Activated naive CD4-positive, alpha-beta T cell treated with anti-CD3 and anti-CD28 coated beads for 36 hours (primary cell): ENCODE measurements at regions not wholly inside any gene's neighbourhood (a gene's known extent, or its start where the extent isn't known, plus 50 kb on each side); places are given as distances from the start of the nearest gene placed in this dataset.
"Not testable (repeated sequence)": the region's sequence is repeated elsewhere in the genome, so short reads cannot be mapped to it uniquely, and the experiment has no call there.

Experiments
- CTCF ChIA-PET: fragments of 350-600 bp; sonication (Branson Sonifier 250); formaldehyde crosslinking; loops from one replicate; lab custom pipeline; 2021; ENCODE audit warnings: antibody characterized with exemption; lab: Charles Lee
- DNase-seq: peaks from one replicate; pipeline ENCODE4 v3.0.0-alpha.2; 2020
- H3K27ac Mint-ChIP-seq: one replicate; pipeline ENCODE4 v1.8.0; 2021; ENCODE audit warnings: mild to moderate bottlenecking, mixed read lengths
- H3K27me3 Mint-ChIP-seq: one replicate; pipeline ENCODE4 v1.8.0; 2021; ENCODE audit warnings: low read depth, mixed read lengths
- H3K36me3 Mint-ChIP-seq: one replicate; pipeline ENCODE4 v1.8.0; 2021; ENCODE audit warnings: low read depth, mixed read lengths
- H3K4me1 Mint-ChIP-seq: one replicate; pipeline ENCODE4 v1.8.0; 2021; ENCODE audit warnings: low read depth, mixed read lengths
- H3K4me3 Mint-ChIP-seq: one replicate; pipeline ENCODE4 v1.8.0; 2021; ENCODE audit warnings: mild to moderate bottlenecking, moderate library complexity, mixed read lengths
- H3K9me3 Mint-ChIP-seq: one replicate; pipeline ENCODE4 v1.8.0; 2021; ENCODE audit warnings: mixed read lengths
- intact Hi-C: fragments of 100-400 bp; cut with micrococcal nuclease; formaldehyde crosslinking; loops from one replicate; pipeline ENCODE4 v1.15.1; 2023

DNA sequence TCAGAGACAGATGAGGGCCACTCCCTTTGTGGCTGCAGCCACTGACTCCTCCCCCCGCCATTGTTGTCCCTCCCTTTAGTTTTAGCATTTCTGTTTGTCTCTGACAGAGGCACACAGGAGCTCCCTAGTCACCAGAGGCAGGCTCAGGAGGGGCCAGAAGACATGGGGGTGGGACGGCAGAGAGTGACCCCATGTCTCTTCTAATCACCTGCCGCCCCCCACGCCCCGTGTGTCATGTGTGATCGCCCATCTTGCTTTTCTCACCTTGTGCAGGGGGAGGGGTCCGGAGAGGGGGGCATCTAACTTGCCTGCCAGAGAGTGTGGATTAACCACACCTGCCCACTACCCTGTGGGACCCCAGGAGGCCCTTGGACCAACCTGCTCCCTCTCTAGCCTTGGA, 246.7 kb upstream of the TP53TG3C start:
- H3K36me3 Mint-ChIP-seq, H3K4me3 Mint-ChIP-seq, H3K4me1 Mint-ChIP-seq, CTCF ChIA-PET, intact Hi-C loops, H3K27me3 Mint-ChIP-seq, H3K27ac Mint-ChIP-seq, DNase-seq, H3K9me3 Mint-ChIP-seq: not testable (repeated sequence)

GRCh38 chr16:32946041-32946560, 247.9 kb upstream of the TP53TG3C start:
- DNase-seq, H3K4me1 Mint-ChIP-seq, CTCF ChIA-PET, H3K27me3 Mint-ChIP-seq, H3K9me3 Mint-ChIP-seq, H3K27ac Mint-ChIP-seq, H3K4me3 Mint-ChIP-seq, intact Hi-C loops, H3K36me3 Mint-ChIP-seq: not testable (repeated sequence)

DNA sequence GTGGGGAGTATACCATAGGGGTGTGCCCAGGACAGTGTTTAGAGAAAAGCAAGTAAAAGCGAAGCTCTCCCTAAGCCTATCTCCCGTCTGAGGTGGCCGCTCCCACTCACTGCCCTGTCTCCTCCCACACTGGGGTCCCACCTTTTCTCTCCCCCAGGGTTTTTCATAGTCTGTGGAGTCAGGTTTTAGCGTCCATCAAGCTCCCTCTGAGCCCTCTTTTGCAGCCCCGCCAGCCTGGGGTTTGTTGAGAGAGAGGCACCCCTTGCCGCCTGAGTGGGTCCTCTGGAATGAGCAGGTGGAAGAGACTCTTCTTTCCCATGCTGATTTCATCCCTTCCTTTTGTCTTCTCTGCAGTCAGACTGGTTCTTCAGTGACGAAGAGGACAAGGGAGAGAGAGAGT, 248.7 kb upstream of the TP53TG3C start:
- H3K4me3 Mint-ChIP-seq, DNase-seq, H3K36me3 Mint-ChIP-seq, H3K27ac Mint-ChIP-seq, H3K4me1 Mint-ChIP-seq, intact Hi-C loops, H3K27me3 Mint-ChIP-seq, H3K9me3 Mint-ChIP-seq, CTCF ChIA-PET: not testable (repeated sequence)

DNA sequence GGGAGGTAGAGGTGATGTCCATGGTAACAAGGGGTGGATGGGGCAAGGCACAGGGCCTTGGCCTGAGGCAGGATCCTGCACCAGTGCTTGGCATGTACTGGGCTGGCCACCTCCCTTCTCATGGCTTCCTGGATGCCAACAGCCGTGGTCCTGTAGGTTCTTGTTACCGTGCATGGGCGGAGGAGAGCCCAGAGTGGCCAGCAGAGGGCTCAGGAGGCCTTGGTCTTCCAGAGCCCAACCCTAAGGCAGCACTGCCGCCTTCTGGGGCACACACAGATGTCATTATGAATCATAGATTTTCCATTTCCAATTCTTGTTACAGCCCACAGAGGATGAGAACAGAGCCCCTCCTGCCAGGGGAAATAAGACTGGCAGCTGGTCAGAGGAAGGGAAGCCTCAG, 254.2 kb upstream of the TP53TG3C start:
- H3K4me3 Mint-ChIP-seq, H3K36me3 Mint-ChIP-seq, CTCF ChIA-PET, DNase-seq, H3K27me3 Mint-ChIP-seq, H3K27ac Mint-ChIP-seq, H3K4me1 Mint-ChIP-seq, H3K9me3 Mint-ChIP-seq, intact Hi-C loops: not testable (repeated sequence)

DNA sequence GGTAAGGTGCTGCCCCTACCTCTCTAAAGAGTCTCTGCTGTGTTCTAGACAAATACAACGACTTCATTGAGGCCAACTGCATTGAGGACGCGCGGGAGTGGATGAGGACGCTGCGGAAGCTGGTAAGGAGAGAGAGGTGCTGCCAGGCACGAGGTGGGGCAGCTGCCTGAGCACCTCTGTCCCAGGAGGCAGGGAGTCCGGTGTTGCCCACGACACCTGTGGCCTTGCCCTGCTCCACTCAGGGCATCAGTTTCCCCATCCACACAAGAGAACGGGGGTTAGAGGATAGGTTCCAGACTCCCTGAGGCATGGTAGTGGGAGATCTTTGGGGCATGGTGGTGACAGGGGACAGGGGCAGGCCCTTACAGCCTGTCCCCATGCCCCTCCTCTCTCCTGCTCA, 256.1 kb upstream of the TP53TG3C start:
- H3K9me3 Mint-ChIP-seq, H3K36me3 Mint-ChIP-seq: not testable (repeated sequence)

DNA sequence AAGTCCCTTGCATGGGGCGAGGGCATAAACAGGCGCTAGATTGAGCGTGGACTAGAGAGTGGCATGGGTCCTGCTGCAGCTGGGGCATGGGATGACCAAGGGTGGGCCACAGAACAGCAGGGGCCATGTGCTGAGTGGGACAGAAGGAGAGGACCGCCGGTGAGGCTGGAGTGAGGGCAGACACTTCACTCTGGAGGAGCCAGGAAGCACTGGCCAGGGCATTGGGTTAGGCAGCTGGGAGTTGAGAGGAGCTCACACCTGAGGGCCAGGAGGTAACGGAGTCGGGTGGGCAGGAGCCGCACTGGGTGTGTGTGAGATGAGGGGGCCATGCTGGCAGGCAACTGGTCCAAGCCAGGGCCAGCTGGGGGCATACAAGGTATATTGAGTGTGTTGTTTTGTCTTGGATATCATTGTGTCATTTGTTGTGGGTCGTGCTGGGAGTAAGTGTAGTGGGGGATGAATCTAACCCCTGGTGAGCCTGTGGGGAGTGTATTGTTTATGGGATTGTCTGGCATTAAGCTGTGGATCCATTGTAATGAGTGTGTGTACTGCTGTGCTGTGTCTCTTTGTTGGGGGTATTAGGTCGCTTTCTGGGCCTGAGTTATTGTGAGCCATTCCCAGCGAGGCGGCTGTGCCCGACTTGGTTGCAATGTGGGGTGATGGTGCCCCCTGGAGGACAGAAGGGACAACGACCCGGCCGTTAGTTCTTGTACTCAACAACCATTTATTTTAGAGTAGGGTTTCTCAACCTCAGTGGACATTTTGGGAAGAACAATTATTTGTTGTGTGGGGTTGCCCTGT, 256.5 kb upstream of the TP53TG3 start:
- H3K36me3 Mint-ChIP-seq, H3K27ac Mint-ChIP-seq, H3K4me1 Mint-ChIP-seq, H3K27me3 Mint-ChIP-seq, H3K9me3 Mint-ChIP-seq, intact Hi-C loops, CTCF ChIA-PET, H3K4me3 Mint-ChIP-seq: not testable (repeated sequence)
- peak; percentile 30 for DNase-seq

More for the DNA sequence above, 256.1 kb upstream of the TP53TG3C start:
- H3K27me3 Mint-ChIP-seq, CTCF ChIA-PET, H3K4me3 Mint-ChIP-seq, DNase-seq, intact Hi-C loops, H3K4me1 Mint-ChIP-seq, H3K27ac Mint-ChIP-seq: not testable (repeated sequence)

DNA sequence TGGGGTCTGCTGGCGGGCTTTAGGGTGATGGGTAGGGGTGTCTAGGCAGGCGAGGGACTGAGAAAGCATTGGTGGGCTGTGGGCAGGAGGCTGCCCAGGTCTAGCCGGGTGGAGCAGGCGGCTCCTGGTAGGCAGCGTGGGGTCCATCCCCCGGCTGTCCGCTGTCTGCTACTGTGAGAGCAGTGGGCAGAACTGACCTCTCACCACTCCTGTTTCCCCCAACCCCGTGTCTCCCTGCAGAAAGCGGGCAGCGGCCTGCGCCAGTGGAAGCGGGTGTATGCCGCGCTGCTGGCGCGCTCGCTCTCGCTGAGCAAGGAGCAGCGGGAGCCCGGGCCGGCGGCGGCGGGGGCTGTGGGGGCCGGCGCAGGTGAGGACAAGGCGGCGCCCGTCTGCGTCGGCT, 249.2 kb upstream of the TP53TG3 start:
- H3K9me3 Mint-ChIP-seq, H3K27ac Mint-ChIP-seq, H3K4me3 Mint-ChIP-seq, DNase-seq, CTCF ChIA-PET, H3K36me3 Mint-ChIP-seq, H3K27me3 Mint-ChIP-seq, intact Hi-C loops, H3K4me1 Mint-ChIP-seq: not testable (repeated sequence)

DNA sequence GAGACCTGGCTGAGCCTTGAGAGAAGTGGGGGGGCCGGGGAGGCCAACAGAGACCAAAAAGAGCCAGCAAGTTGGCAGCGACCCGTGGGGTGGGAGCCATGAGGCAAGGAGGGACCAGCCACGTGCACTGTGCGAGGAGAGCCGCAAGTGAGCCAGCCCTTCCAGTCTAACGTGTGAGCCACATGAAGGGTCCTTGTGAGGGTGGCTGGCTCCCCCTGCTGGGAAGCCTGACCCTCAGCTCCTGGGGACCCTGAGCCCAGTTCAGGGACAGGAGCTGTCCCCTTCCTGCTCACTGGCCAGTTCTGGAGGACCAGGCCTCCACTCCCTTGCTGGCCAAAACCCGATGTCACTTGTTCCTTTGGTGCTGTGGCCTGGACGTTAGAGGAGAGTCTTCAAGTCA, 246.6 kb upstream of the TP53TG3 start:
- H3K27ac Mint-ChIP-seq, H3K36me3 Mint-ChIP-seq, H3K27me3 Mint-ChIP-seq, H3K4me1 Mint-ChIP-seq, CTCF ChIA-PET, H3K4me3 Mint-ChIP-seq, intact Hi-C loops, H3K9me3 Mint-ChIP-seq: not testable (repeated sequence)
- peak; percentile 14 for DNase-seq

DNA sequence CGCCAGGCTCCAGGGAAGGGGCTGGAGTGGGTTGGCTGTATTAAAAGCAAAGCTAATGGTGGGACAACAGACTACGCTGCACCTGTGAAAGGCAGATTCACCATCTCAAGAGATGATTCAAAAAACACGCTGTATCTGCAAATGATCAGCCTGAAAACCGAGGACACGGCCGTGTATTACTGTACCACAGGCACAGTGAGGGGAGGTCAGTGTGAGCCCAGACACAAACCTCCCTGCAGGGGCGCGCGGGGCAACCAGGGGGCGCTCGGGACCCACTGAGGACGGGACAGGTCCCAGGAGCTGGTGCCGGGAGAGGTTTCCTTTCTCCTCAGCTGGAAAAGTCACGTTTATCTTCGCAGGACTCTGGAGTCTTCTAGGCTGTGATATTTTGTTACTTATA, 239.4 kb upstream of the TP53TG3 start:
- intact Hi-C loops, H3K4me3 Mint-ChIP-seq, DNase-seq, H3K9me3 Mint-ChIP-seq, H3K36me3 Mint-ChIP-seq, CTCF ChIA-PET, H3K27ac Mint-ChIP-seq, H3K4me1 Mint-ChIP-seq, H3K27me3 Mint-ChIP-seq: not testable (repeated sequence)

DNA sequence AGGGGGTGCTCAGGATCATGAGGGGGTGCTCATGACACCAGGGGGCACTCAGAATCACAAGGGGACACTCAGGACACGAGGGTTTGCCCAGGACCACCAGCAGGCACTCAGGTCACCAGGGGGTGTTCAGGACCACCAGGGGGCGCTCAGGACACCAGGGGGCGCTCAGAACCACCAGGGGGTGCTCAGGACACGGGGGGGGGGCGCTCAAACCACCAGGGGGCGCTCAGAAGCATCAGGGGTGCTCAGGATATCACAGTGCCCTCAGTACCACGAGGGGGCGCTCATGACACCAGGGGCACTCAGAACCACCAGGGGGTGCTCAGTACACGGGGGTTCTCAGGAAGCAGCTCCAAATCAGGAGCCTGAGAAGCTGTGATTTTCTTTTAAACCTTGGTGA, 221.8 kb upstream of the TP53TG3 start:
- H3K4me1 Mint-ChIP-seq, H3K27ac Mint-ChIP-seq, CTCF ChIA-PET, intact Hi-C loops, H3K4me3 Mint-ChIP-seq, H3K36me3 Mint-ChIP-seq, H3K27me3 Mint-ChIP-seq, H3K9me3 Mint-ChIP-seq: not testable (repeated sequence)
- DNase-seq: peak; percentile 15

- intact Hi-C loops, H3K4me1 Mint-ChIP-seq, H3K4me3 Mint-ChIP-seq, CTCF ChIA-PET, H3K36me3 Mint-ChIP-seq, H3K27me3 Mint-ChIP-seq, H3K27ac Mint-ChIP-seq, H3K9me3 Mint-ChIP-seq, DNase-seq: not testable (repeated sequence)
Observed at GRCh38 chr16:32885392-32885791, 209.4 kb upstream of the TP53TG3 start.

DNA sequence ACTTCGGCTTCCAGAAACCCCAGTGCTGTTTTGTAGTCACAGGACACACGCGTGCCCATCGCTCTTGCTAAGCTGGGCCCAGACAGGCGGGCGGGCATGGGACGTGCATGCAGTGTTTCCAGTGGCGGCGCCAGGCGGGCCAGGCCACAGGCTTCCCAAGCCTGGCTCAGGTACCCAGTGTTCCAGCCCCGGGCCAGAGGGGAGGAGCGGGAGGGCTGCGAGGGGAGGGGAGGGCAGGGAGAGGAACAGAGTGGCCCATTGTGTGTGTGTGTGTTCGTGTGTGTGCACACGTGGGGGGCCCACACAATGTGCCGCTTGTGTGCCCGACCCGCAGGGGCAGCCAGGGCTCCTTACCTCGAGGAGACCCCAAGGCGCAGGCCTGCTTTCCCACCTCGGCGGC, 208.6 kb upstream of the TP53TG3 start:
- CTCF ChIA-PET, H3K4me3 Mint-ChIP-seq, H3K27ac Mint-ChIP-seq, H3K4me1 Mint-ChIP-seq, H3K27me3 Mint-ChIP-seq, H3K36me3 Mint-ChIP-seq, H3K9me3 Mint-ChIP-seq, DNase-seq, intact Hi-C loops: not testable (repeated sequence)

DNA sequence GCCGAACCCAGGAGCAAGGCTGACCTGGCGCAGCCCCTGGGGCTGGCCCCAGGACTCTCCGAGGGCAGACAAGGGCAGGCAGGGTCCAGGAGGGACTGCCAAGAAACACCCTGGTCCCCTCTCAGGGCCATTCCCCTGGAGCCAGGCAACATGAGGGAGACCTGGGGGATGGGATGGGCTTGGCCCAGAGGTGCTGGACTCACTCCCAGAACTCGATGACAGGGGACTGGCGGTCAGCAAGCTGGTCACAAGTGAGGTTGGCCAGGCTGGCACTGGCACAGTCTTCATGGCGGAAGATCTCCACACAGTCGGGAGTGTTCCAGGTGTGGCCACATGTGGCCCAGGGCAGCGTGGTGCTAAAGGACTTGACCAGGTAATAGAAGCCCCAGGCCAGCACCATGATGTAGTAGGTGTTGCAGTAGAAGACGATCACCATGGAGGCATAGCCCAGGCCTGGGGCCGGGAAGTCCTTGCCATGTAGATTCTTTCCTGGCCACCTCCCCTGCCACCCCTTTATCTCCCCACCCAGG, 206.4 kb upstream of the TP53TG3 start:
- H3K36me3 Mint-ChIP-seq, DNase-seq, H3K4me1 Mint-ChIP-seq, CTCF ChIA-PET, H3K9me3 Mint-ChIP-seq, H3K27ac Mint-ChIP-seq, H3K4me3 Mint-ChIP-seq, H3K27me3 Mint-ChIP-seq, intact Hi-C loops: not testable (repeated sequence)
